ENCODE measurements at regions not wholly inside any gene's neighbourhood (a gene's known extent, or its start where the extent isn't known, plus 50 kb on each side); places are given as distances from the start of the nearest gene placed in this dataset.

- no peak for DNase-seq (ENCODE audit: low read depth)
- H3K4me3 ChIP-seq (ENCODE audit: low read length) = no peak overlapping the region
- no peak for TF ChIP-seq CTCF (conservative IDR thresholded peaks at IDR 0.05; ENCODE audit: low read depth, low read length)
Observed at GRCh38 chr18:24995056-24995455, 356.9 kb downstream of the ZNF521 start.

- no peak overlapping the region for H3K4me3 ChIP-seq (ENCODE audit: low read length)
- DNase-seq (ENCODE audit: low read depth) = no peak
- TF ChIP-seq CTCF (conservative IDR thresholded peaks at IDR 0.05; ENCODE audit: low read depth, low read length) = no peak
Observed at GRCh38 chr18:24995755-24996154, 356.2 kb downstream of the ZNF521 start.

GRCh38 chr18:24999650-25000267 is 352.2 kb downstream of the ZNF521 start:
- TF ChIP-seq CTCF (conservative IDR thresholded peaks at IDR 0.05; ENCODE audit: low read depth, low read length) = no peak

GRCh38 chr18:25001803-25002202 is 350.2 kb downstream of the ZNF521 start:
- no peak for DNase-seq (ENCODE audit: low read depth)
- no peak overlapping the region for H3K4me3 ChIP-seq (ENCODE audit: low read length)
- no peak for TF ChIP-seq CTCF (conservative IDR thresholded peaks at IDR 0.05; ENCODE audit: low read depth, low read length)

More at GRCh38 chr18:24999650-25000267, 352.2 kb downstream of the ZNF521 start:
- DNase-seq (ENCODE audit: low read depth) = no peak
- H3K4me3 ChIP-seq (ENCODE audit: low read length) = no peak overlapping the region

- H3K4me3 ChIP-seq (ENCODE audit: low read length) = no peak overlapping the region
- no peak for TF ChIP-seq CTCF (conservative IDR thresholded peaks at IDR 0.05; ENCODE audit: low read depth, low read length)
- peak; percentile 31 for DNase-seq (ENCODE audit: low read depth)
Observed at GRCh38 chr18:25005541-25006403, 346.2 kb downstream of the ZNF521 start.

DNA sequence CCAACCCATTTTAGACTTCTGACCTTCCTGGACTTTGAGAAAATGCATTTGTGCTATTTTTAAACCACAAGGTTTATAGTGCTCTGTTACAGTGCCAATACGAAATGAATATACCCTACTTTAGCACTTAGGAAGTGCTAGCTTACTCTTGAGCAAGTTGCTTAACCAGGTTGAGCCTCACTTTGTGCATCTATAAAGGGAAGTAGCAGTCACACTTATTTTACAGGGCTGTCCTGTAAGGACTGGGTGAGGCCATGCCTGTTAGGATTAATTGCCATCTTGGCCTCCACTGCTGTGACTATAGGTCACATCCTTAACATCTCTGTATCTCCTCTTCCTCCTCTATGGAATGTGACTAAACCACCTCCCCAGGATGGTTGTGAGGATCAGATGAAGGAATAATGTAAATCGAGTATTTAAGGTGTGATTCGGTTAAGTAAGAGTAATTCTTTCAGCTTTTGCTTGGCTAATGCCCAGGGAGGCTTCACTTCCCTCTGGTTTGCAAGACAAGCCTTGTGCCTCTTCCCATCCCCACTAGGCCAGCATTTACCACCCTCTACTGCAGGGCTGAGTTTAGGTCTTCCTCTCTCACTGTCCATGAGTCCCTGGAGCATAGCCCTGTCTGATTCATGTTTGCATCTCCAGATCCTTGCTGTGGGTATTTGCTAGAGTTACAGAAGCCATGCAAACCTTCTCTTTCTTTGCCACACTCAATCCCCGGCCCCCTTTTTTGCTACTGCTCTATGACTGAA is 341.2 kb downstream of the ZNF521 start:
- TF ChIP-seq CTCF (conservative IDR thresholded peaks at IDR 0.05; ENCODE audit: low read depth, low read length) = no peak
- H3K4me3 ChIP-seq (ENCODE audit: low read length) = no peak overlapping the region
- DNase-seq (ENCODE audit: low read depth) = no peak

Measured in retinal pigment epithelial cell (primary cell).